CD4-positive, alpha-beta memory T cell (primary cell): ENCODE measurements at regions not wholly inside any gene's neighbourhood (a gene's known extent, or its start where the extent isn't known, plus 50 kb on each side); places are given as distances from the start of the nearest gene placed in this dataset.
"Not testable (repeated sequence)": the region's sequence is repeated elsewhere in the genome, so short reads cannot be mapped to it uniquely, and the experiment has no call there.

Experiments used
- CTCF ChIA-PET: fragments of 350-600 bp; sonication (Branson Sonifier 250); formaldehyde crosslinking; loops from one replicate; lab custom pipeline; 2021; ENCODE audit warnings: inconsistent platforms; ENCODE audit not compliant: partially characterized antibody; lab: Charles Lee
- POLR2A ChIA-PET: fragments of 350-600 bp; sonication (Branson Sonifier 250); formaldehyde crosslinking; loops from one replicate; lab custom pipeline; 2021; ENCODE audit not compliant: partially characterized antibody; lab: Charles Lee
- DNase-seq, 5 donors: peaks; one replicate each; pipeline versions ENCODE4 v3.0.0 to v3.0.0-alpha.2; 2020 to 2022; ENCODE audit warnings: mixed read lengths in 1 of 5
- H3K27ac ChIP-seq: one replicate; pipeline ENCODE4 v1.7.0; 2013; ENCODE audit warnings: low read depth, low read length
- H3K27me3 ChIP-seq: 2 replicates; pipeline ENCODE4 v1.7.0; 2013; ENCODE audit warnings: mild to moderate bottlenecking, low read length, moderate library complexity; ENCODE audit not compliant: insufficient read depth
- H3K36me3 ChIP-seq: 2 replicates; pipeline ENCODE4 v1.7.0; 2013; ENCODE audit warnings: mild to moderate bottlenecking, low read length, moderate library complexity; ENCODE audit not compliant: insufficient read depth
- H3K4me1 ChIP-seq: 2 replicates; pipeline ENCODE4 v1.7.0; 2013; ENCODE audit warnings: mild to moderate bottlenecking, low read length, moderate library complexity; ENCODE audit not compliant: insufficient read depth
- H3K4me3 ChIP-seq, 2 donors: one replicate each; pipeline ENCODE4 v1.7.0; 2013; ENCODE audit warnings: low read length in 2 of 2, mild to moderate bottlenecking in 1 of 2
- H3K9me3 ChIP-seq, 2 donors: one replicate each; pipeline ENCODE4 v1.7.0; 2013; ENCODE audit warnings: low read length in 2 of 2, control low read depth in 1 of 2; ENCODE audit not compliant: control insufficient read depth in 1 of 2
- H3K27ac Mint-ChIP-seq, 7 donors: one replicate each; pipeline ENCODE4 v1.8.0; 2020 to 2021; ENCODE audit warnings: mixed read lengths in 7 of 7, mild to moderate bottlenecking in 6 of 7, inconsistent platforms in 3 of 7, moderate library complexity in 3 of 7
- H3K27me3 Mint-ChIP-seq, 2 donors: one replicate each; pipeline ENCODE4 v1.8.0; 2020 to 2021; ENCODE audit warnings: mixed read lengths in 2 of 2
- H3K36me3 Mint-ChIP-seq, 2 donors: one replicate each; pipeline ENCODE4 v1.8.0; 2020 to 2021; ENCODE audit warnings: mixed read lengths in 2 of 2, inconsistent platforms in 1 of 2, mild to moderate bottlenecking in 1 of 2
- H3K4me1 Mint-ChIP-seq, 4 donors: one replicate each; pipeline ENCODE4 v1.8.0; 2020 to 2021; ENCODE audit warnings: mixed read lengths in 4 of 4, mild to moderate bottlenecking in 1 of 4
- H3K4me3 Mint-ChIP-seq, 8 donors: one replicate each; pipeline ENCODE4 v1.8.0; 2020 to 2021; ENCODE audit warnings: mixed read lengths in 8 of 8, mild to moderate bottlenecking in 7 of 8, moderate library complexity in 6 of 8, inconsistent platforms in 3 of 8
- H3K9me3 Mint-ChIP-seq, 8 donors: one replicate each; pipeline ENCODE4 v1.8.0; 2020 to 2021; ENCODE audit warnings: mixed read lengths in 8 of 8, mild to moderate bottlenecking in 5 of 8, inconsistent platforms in 3 of 8, moderate library complexity in 1 of 8
- intact Hi-C: fragments of 100-400 bp; cut with micrococcal nuclease; formaldehyde crosslinking; loops from one replicate; pipeline ENCODE4 v1.15.1; 2023

DNA sequence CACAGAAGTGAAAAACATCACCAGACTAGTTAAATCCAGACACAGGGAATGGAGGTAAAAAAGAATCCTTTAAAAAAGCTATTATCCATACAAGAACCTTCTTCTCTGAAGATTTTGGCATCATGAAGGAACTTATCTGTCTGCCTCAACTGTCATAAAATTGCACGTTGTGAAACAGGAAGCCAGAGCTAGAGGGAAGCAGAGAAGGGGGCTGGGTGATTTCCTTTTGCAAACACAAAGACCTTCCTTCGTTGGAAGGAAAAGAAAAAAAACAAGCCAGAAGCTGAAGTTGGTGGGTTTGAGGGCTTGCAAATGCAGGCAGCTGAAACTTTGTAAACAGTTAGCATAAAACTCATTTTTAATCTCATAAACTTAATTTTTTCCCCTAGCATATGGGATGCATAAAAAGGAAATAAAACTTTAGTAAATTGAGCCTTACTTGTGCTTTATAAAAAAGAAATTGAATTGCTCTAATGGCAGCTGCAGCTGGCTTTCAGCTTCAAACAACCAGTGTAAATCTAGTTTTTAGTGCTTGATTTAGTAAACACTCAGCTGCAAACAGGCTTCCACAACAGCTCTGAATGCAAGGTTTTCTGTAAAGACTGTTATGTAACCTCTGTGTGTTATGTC, 101.6 kb downstream of the OTUD1 start:
- peak overlapping the region in 6 of 7 donors; percentile 5 to 76 (median 48) for H3K27ac Mint-ChIP-seq
- H3K27me3 Mint-ChIP-seq = peaks cover 4 to 10% of the 10 kb centered on the region in 2 donors
- Histone ChIP-seq H3K27ac (no peak overlapping the region), H3K27me3 (no peaks in the 10 kb centered on the region), H3K36me3 (no peaks in the 10 kb centered on the region), H3K4me3 (no peak overlapping the region), H3K4me1 (peaks cover 23% of the 10 kb centered on the region), H3K9me3 (no peaks in the 10 kb centered on the region)
- intact Hi-C loops = no loop called here
- H3K4me3 Mint-ChIP-seq = peak overlapping the region in 7 of 8 donors; percentile 8 to 74 (median 38)
- ChIA-PET CTCF (interaction anchor here (1.1 to 4.7 kb wide), 4 partner anchors 12 to 227 kb away, joined by 3 to 52 read pairs (median 8); no protein-coding TSS in a partner anchor), POLR2A (no interaction called here)
- H3K9me3 Mint-ChIP-seq = peaks cover 0 to 3% (median 0%) of the 10 kb centered on the region in 8 donors
- peak in 1 of 5 donors; percentile 7 for DNase-seq
- peaks cover 16 to 30% (median 23%) of the 10 kb centered on the region in 4 donors for H3K4me1 Mint-ChIP-seq
- no peaks in the 10 kb centered on the region for H3K36me3 Mint-ChIP-seq

GRCh38 chr10:23543691-23544380, 105.0 kb downstream of the OTUD1 start:
- Histone ChIP-seq H3K4me3 (no peak overlapping the region), H3K27ac (no peak overlapping the region), H3K4me1 (peaks cover 23% of the 10 kb centered on the region), H3K36me3 (no peaks in the 10 kb centered on the region), H3K27me3 (no peaks in the 10 kb centered on the region), H3K9me3 (no peaks in the 10 kb centered on the region)
- DNase-seq = no peak
- Mint-ChIP-seq H3K27me3 (peaks cover 0 to 2% of the 10 kb centered on the region in 2 donors), H3K36me3 (no peaks in the 10 kb centered on the region), H3K9me3 (peaks cover 0 to 3% (median 0%) of the 10 kb centered on the region in 8 donors), H3K4me1 (peaks cover 16 to 30% (median 22%) of the 10 kb centered on the region in 4 donors), H3K27ac (no peak overlapping the region), H3K4me3 (no peak overlapping the region)
- POLR2A ChIA-PET = no interaction called here
- intact Hi-C loops = no loop called here
- CTCF ChIA-PET = no interaction called here

DNA sequence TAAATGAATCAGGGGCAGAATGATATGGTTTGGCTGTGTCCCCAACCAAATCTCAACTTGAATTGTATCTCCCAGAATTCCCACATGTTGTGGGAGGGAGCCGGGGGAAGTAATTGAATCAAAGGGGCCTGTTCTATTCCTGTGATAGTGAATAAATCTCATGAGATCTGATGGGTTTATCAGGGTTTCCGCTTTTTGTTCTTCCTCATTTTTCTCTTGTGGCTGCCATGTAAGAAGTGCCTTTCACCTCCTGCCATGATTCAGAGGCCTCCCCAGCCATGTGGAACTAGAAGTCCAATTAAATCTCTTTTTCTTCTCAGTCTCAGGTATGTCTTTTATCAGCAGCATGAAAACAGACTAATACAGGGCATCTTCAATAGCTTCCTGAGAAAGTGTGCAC, 107.0 kb downstream of the OTUD1 start:
- H3K4me3 Mint-ChIP-seq, CTCF ChIA-PET, DNase-seq, H3K27me3 ChIP-seq, H3K4me3 ChIP-seq, H3K9me3 ChIP-seq, intact Hi-C loops, H3K4me1 ChIP-seq, H3K36me3 Mint-ChIP-seq, H3K27me3 Mint-ChIP-seq, POLR2A ChIA-PET, H3K27ac ChIP-seq, H3K36me3 ChIP-seq, H3K9me3 Mint-ChIP-seq: not testable (repeated sequence)
- H3K4me1 Mint-ChIP-seq = peaks cover 3 to 14% (median 9%) of the 10 kb centered on the region in 4 donors
- peak overlapping the region in 2 of 7 donors; percentile 23 to 28 for H3K27ac Mint-ChIP-seq

GRCh38 chr10:23556727-23557440, 118.0 kb downstream of the OTUD1 start:
- CTCF ChIA-PET = no interaction called here
- POLR2A ChIA-PET = no interaction called here
- no peak for DNase-seq
- H3K27ac Mint-ChIP-seq = no peak overlapping the region
- intact Hi-C loops = no loop called here
- Histone ChIP-seq H3K36me3 (no peaks in the 10 kb centered on the region), H3K27me3 (no peaks in the 10 kb centered on the region), H3K9me3 (no peaks in the 10 kb centered on the region), H3K4me3 (no peak overlapping the region), H3K4me1 (no peaks in the 10 kb centered on the region), H3K27ac (no peak overlapping the region)
- peaks cover 2% of the 10 kb centered on the region in 2 donors for H3K27me3 Mint-ChIP-seq
- no peaks in the 10 kb centered on the region for H3K4me1 Mint-ChIP-seq
- no peak overlapping the region for H3K4me3 Mint-ChIP-seq
- H3K36me3 Mint-ChIP-seq = no peaks in the 10 kb centered on the region
- peaks cover 0 to 3% (median 0%) of the 10 kb centered on the region in 8 donors for H3K9me3 Mint-ChIP-seq

- no peaks in the 10 kb centered on the region for H3K27me3 ChIP-seq
- no peak overlapping the region for H3K27ac Mint-ChIP-seq
- H3K36me3 Mint-ChIP-seq = peaks cover 0 to 5% of the 10 kb centered on the region in 2 donors
- H3K9me3 ChIP-seq = no peaks in the 10 kb centered on the region
- H3K27ac ChIP-seq = no peak overlapping the region
- intact Hi-C loops = no loop called here
- peaks cover 2 to 3% of the 10 kb centered on the region in 2 donors for H3K27me3 Mint-ChIP-seq
- CTCF ChIA-PET = no interaction called here
- no peaks in the 10 kb centered on the region for H3K4me1 ChIP-seq
- H3K4me3 ChIP-seq = no peak overlapping the region
- no peaks in the 10 kb centered on the region for H3K4me1 Mint-ChIP-seq
- POLR2A ChIA-PET = no interaction called here
- DNase-seq = no peak
- no peaks in the 10 kb centered on the region for H3K36me3 ChIP-seq
- H3K4me3 Mint-ChIP-seq = no peak overlapping the region
- H3K9me3 Mint-ChIP-seq = peaks cover 2 to 12% (median 6%) of the 10 kb centered on the region in 8 donors
Measured at GRCh38 chr10:23557777-23558176, 118.9 kb downstream of the OTUD1 start.

- POLR2A ChIA-PET = no interaction called here
- H3K9me3 ChIP-seq = no peaks in the 10 kb centered on the region
- CTCF ChIA-PET = interaction anchor here (1.1 kb wide), 1 partner anchor 243 kb away, joined by 3 read pairs; no protein-coding TSS in a partner anchor
- no peaks in the 10 kb centered on the region for H3K27me3 ChIP-seq
- H3K27ac Mint-ChIP-seq = no peak overlapping the region
- peaks cover 0 to 5% of the 10 kb centered on the region in 2 donors for H3K36me3 Mint-ChIP-seq
- H3K4me3 ChIP-seq = no peak overlapping the region
- no peak overlapping the region for H3K27ac ChIP-seq
- peaks cover 2 to 12% (median 7%) of the 10 kb centered on the region in 8 donors for H3K9me3 Mint-ChIP-seq
- H3K4me1 ChIP-seq = no peaks in the 10 kb centered on the region
- no peak for DNase-seq
- H3K36me3 ChIP-seq = no peaks in the 10 kb centered on the region
- no peak overlapping the region for H3K4me3 Mint-ChIP-seq
- intact Hi-C loops = no loop called here
- peaks cover 2 to 3% of the 10 kb centered on the region in 2 donors for H3K27me3 Mint-ChIP-seq
- no peaks in the 10 kb centered on the region for H3K4me1 Mint-ChIP-seq
Measured at GRCh38 chr10:23558361-23558799, 119.5 kb downstream of the OTUD1 start.

DNA sequence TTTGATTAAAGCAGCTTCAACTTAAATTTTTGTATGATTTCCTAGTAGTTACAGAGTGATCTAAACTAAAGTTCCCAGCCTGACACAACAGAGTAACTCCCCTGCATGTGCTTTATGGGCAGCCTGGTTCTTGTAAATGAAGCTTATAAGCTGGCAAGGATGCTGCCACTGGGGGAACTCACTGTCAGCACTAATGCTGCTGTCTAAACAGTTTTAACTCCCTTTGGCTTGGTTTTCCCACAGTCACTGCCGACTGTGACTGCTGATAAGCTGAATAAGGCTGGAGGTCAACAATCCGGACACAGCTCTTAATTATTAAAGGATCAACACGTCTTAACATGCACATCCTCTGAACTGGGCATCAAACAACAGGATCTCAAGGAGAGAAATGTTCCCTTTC, 130.1 kb downstream of the OTUD1 start:
- Mint-ChIP-seq H3K4me3 (no peak overlapping the region), H3K27ac (no peak overlapping the region), H3K27me3 (peaks cover 5 to 9% of the 10 kb centered on the region in 2 donors), H3K9me3 (peaks cover 0 to 49% (median 26%) of the 10 kb centered on the region in 8 donors), H3K36me3 (peaks cover 2 to 10% of the 10 kb centered on the region in 2 donors), H3K4me1 (no peaks in the 10 kb centered on the region)
- Histone ChIP-seq H3K27ac (no peak overlapping the region), H3K4me1 (no peaks in the 10 kb centered on the region), H3K27me3 (peaks cover 4% of the 10 kb centered on the region), H3K36me3 (no peaks in the 10 kb centered on the region), H3K9me3 (peaks cover 0 to 13% of the 10 kb centered on the region in 2 donors), H3K4me3 (no peak overlapping the region)
- no peak for DNase-seq
- ChIA-PET CTCF (no interaction called here), POLR2A (no interaction called here)
- intact Hi-C loops = no loop called here
